Right lobe of liver (tissue), 4 donors: ENCODE measurements at regions not wholly inside any gene's neighbourhood (a gene's known extent, or its start where the extent isn't known, plus 50 kb on each side); places are given as distances from the start of the nearest gene placed in this dataset.

Source experiments
- CTCF ChIP-seq, 4 donors: fragments of 200-600 bp in 3 of 4; fragments of 450-650 bp in 1 of 4; IDR thresholded peaks; one replicate each; pipeline versions ENCODE4 v1.5.1 to v1.8.0; 2016 to 2022; ENCODE audit warnings: antibody characterized with exemption in 4 of 4, mild to moderate bottlenecking in 2 of 4
- POLR2A ChIP-seq: fragments of 450-650 bp; IDR thresholded peaks from one replicate; pipeline ENCODE4 v1.6.1; 2017; ENCODE audit warnings: antibody characterized with exemption, mild to moderate bottlenecking
- donor health status: DM: no; HTN: no; CAD: no.
- donor health status: DM: no; HTN: no; CAD: no.
- donor health status: DM: no; HTN: yes; CAD: no.

GRCh38 chr2:223414646-223415045 is 187.5 kb downstream of the SCG2 start:
- no peak for TF ChIP-seq POLR2A
- no peak for TF ChIP-seq CTCF (IDR thresholded peaks at IDR 0.05)
